K562 (cell line): ENCODE measurements at regions not wholly inside any gene's neighbourhood (a gene's known extent, or its start where the extent isn't known, plus 50 kb on each side); places are given as distances from the start of the nearest gene placed in this dataset.
A peak's percentile ranks its signal among the peaks of the same experiment; 100 is the strongest.

Experiments used
- ATAC-seq: fragments of 200-7000 bp; cut with Tn5 transposase; 3 replicates; pipeline ENCODE4 v1.9.1; 2020; ENCODE audit warnings: moderate library complexity
- BruUV-seq: library from RNA; stranded (reverse); fragments of 400-500 nt; replicated peaks from 2 replicates; lab custom pipeline; 2021; lab: Mats Ljungman, UMichigan
- CTCF ChIA-PET: fragments of 300-600 bp; formaldehyde crosslinking; extraction: SDS; loops from one replicate; lab custom pipeline; 2021; ENCODE audit warnings: low intra/inter-chr PET ratio; lab: Yijun Ruan, JAX
- POLR2A ChIA-PET: fragments of 300-600, 350-650 bp; sonication (Branson Sonifier 250); formaldehyde crosslinking; extraction: SDS; loops from one replicate; lab custom pipeline; 2021; ENCODE audit warnings: antibody characterized with exemption, inconsistent platforms; lab: Yijun Ruan, JAX
- DNase-seq, 4 experiments: peaks; one replicate each; pipeline versions ENCODE4 v3.0.0 to v3.0.0-alpha.2; 2011 to 2018; ENCODE audit warnings: low spot score in 3 of 4, mixed read lengths in 3 of 4; ENCODE audit errors: extremely low read depth in 1 of 4
- FAIRE-seq: peaks from 2 replicates; lab custom pipeline; 2011; peaks lifted over from hg19 to GRCh38; lab: Jason Lieb, UNC
- H2AFZ ChIP-seq: 2 replicates; pipeline ENCODE4 v1.6.0; 2011; ENCODE audit warnings: low read depth, low read length, control low read depth, inconsistent platforms
- H3K27ac ChIP-seq: fragments of 200-600 bp; 3 replicates; pipeline ENCODE4 v1.8.0; 2011; ENCODE audit warnings: low read depth, mild to moderate bottlenecking, control low read depth, inconsistent platforms, low read length, moderate library complexity, mixed read lengths; ENCODE audit errors: extremely low read depth
- H3K27me3 ChIP-seq, 2 experiments: fragments of 300-600 bp in 1 of 2; 2 replicates in 1 of 2; 3 replicates in 1 of 2; pipeline versions ENCODE4 v1.6.0 to v1.8.0; 2011; ENCODE audit warnings: inconsistent platforms in 2 of 2, low read length in 2 of 2, mild to moderate bottlenecking in 1 of 2, mixed read lengths in 1 of 2, moderate library complexity in 1 of 2; ENCODE audit not compliant: control insufficient read depth in 2 of 2, insufficient read depth in 2 of 2
- H3K36me3 ChIP-seq: fragments of 300-600 bp; 3 replicates; pipeline ENCODE4 v1.8.0; 2011; ENCODE audit warnings: mild to moderate bottlenecking, low read length, inconsistent platforms; ENCODE audit not compliant: control insufficient read depth, insufficient read depth
- H3K4me1 ChIP-seq, 2 experiments: fragments of 200-600 bp in 1 of 2; replicated peaks in 1 of 2; 2 replicates in 1 of 2; 3 replicates in 1 of 2; pipeline versions ENCODE4 v1.5.1 to v1.8.0; 2011; ENCODE audit warnings: inconsistent platforms in 2 of 2, low read length in 2 of 2, mild to moderate bottlenecking in 1 of 2, mixed read lengths in 1 of 2, moderate library complexity in 1 of 2; ENCODE audit not compliant: control insufficient read depth in 2 of 2, insufficient read depth in 2 of 2
- H3K4me2 ChIP-seq: 2 replicates; pipeline ENCODE4 v1.6.1; 2011; ENCODE audit warnings: low read length, control low read depth, inconsistent platforms, mixed read lengths; ENCODE audit not compliant: insufficient read depth
- H3K4me3 ChIP-seq: fragments of 200-600 bp; sonication (generic), shearing (Covaris generic); 2 replicates; pipeline ENCODE4 v1.5.1; 2016; ENCODE audit warnings: control low read depth, inconsistent platforms
- H3K79me2 ChIP-seq: fragments of 200-600 bp; 3 replicates; pipeline ENCODE4 v1.8.0; 2011; ENCODE audit warnings: low read length, inconsistent platforms; ENCODE audit not compliant: control insufficient read depth, insufficient read depth
- H3K9ac ChIP-seq, 2 experiments: 2 replicates each; pipeline versions ENCODE4 v1.6.0 to v1.6.1; 2011; ENCODE audit warnings: low read depth in 2 of 2, low read length in 2 of 2, control low read depth in 1 of 2, inconsistent platforms in 1 of 2, mild to moderate bottlenecking in 1 of 2, mixed read lengths in 1 of 2; ENCODE audit not compliant: insufficient read depth in 1 of 2
- H3K9me1 ChIP-seq: one replicate; pipeline ENCODE4 v1.6.0; 2011; ENCODE audit warnings: inconsistent platforms, mild to moderate bottlenecking, low read length, moderate library complexity; ENCODE audit not compliant: control insufficient read depth, insufficient read depth
- H3K9me3 ChIP-seq: replicated peaks from 2 replicates; pipeline ENCODE4 v1.5.1; 2011; ENCODE audit warnings: low read depth, low read length, inconsistent platforms; ENCODE audit not compliant: control insufficient read depth, insufficient read depth
- H4K20me1 ChIP-seq: replicated peaks from 2 replicates; pipeline ENCODE4 v1.6.1; 2011; ENCODE audit warnings: low read length, inconsistent platforms, mixed read lengths; ENCODE audit not compliant: control insufficient read depth, insufficient read depth
- CREB1 ChIP-seq, 2 experiments: sonication (generic) in 1 of 2; formaldehyde crosslinking in 1 of 2; IDR thresholded peaks; 2 replicates each; pipeline versions ENCODE4 v1.6.1 to v1.8.0; 2012 to 2022; ENCODE audit warnings: inconsistent platforms in 1 of 2, mild to moderate bottlenecking in 1 of 2, missing genetic modification reagents in 1 of 2, moderate library complexity in 1 of 2
- PCBP1 ChIP-seq: fragments of 200-400 bp; formaldehyde crosslinking; IDR thresholded peaks from 2 replicates; pipeline ENCODE4 v1.6.1; 2018; ENCODE audit warnings: mild to moderate bottlenecking, low read depth, low read length; ENCODE audit not compliant: poor library complexity, severe bottlenecking
- ZBTB34 ChIP-seq: fragments of 250-450 bp; sonication (Bioruptor Pico); IDR thresholded peaks from 2 replicates; pipeline ENCODE4 v1.8.0; 2021; ENCODE audit warnings: mild to moderate bottlenecking, moderate library complexity
- ZNF143 ChIP-seq: sonication (generic); formaldehyde crosslinking; IDR thresholded peaks from 2 replicates; pipeline ENCODE4 v1.9.0; 2022; ENCODE audit warnings: mild to moderate bottlenecking, missing genetic modification reagents
- ZNF316 ChIP-seq: fragments of 450-650 bp; IDR thresholded peaks from 2 replicates; pipeline ENCODE4 v1.6.1; 2016
- in situ Hi-C: fragments of 300-500 bp; cut with MboI; formaldehyde crosslinking; loops from 4 replicates; pipeline ENCODE4 v1.15.0; 2018; ENCODE audit warnings: inconsistent platforms, mixed read lengths
- intact Hi-C: fragments of 100-400 bp; cut with micrococcal nuclease; formaldehyde crosslinking; loops from 2 replicates; pipeline ENCODE4 v1.14.2; 2022

- no peak for TF ChIP-seq ZBTB34 (CRISPR knock-in tag)
- no peak for TF ChIP-seq ZNF143 (CRISPR knock-in tag)
- TF ChIP-seq PCBP1 = no peak
These were observed 1078.5 kb upstream of the ZEB2 start (continued) for GRCh38 chr2:145598434-145598833.

DNA sequence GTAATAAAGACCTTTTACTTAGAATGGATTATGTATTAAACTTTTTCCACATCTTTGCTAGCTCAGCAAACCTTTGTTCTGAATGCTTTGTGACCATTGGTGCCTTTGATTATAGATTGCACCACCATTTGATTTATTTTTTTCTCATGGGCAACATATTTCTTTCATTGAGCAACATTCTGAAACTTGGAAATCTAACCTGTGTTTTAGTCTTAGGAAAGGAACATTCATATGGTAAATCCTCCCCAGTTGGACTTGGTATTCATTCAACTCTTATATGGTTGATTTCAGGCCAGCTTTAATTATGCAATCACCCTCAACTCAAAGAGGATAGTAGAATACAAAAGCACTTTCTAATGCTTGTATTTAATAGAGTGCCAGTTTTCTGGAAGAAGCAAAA lies 1077.9 kb upstream of the ZEB2 start:
- Histone ChIP-seq H2AFZ (no peak overlapping the region), H3K79me2 (no peaks in the 10 kb centered on the region), H3K27me3 (no peaks in the 10 kb centered on the region), H3K4me2 (no peak overlapping the region), H3K27ac (no peak overlapping the region), H3K9me3 (no peaks in the 10 kb centered on the region), H3K36me3 (no peaks in the 10 kb centered on the region), H3K9me1 (no peaks in the 10 kb centered on the region), H3K9ac (no peak overlapping the region), H3K4me1 (peaks cover 0 to 2% of the 10 kb centered on the region in 2 experiments; a peak in 2 of 5 replicates), H4K20me1 (no peaks in the 10 kb centered on the region), H3K4me3 (no peak overlapping the region)
- BruUV-seq = no TSS peak
- ChIA-PET POLR2A (interaction anchor here (0.7 kb wide), 1 partner anchor 193 kb away, joined by 3 read pairs; no protein-coding TSS in a partner anchor), CTCF (no interaction called here)
- in situ Hi-C loops (no loop called here), intact Hi-C loops (no loop called here)
- TF ChIP-seq ZNF316 = peak; percentile 19; the same call in 1 of the 2 replicates
- no peak for TF ChIP-seq CREB1 (IDR thresholded peaks at IDR 0.05)
- TF ChIP-seq CREB1 (CRISPR knock-in tag; IDR thresholded peaks at IDR 0.05) = no peak
- FAIRE-seq = no peak
- no peak for DNase-seq
- ATAC-seq = no peak
